GM12872 (cell line): ENCODE measurements at regions not wholly inside any gene's neighbourhood (a gene's known extent, or its start where the extent isn't known, plus 50 kb on each side); places are given as distances from the start of the nearest gene placed in this dataset.

Experiments used
- TF ChIP-seq, protein P1 (sequence below): IDR thresholded peaks from 3 replicates; pipeline ENCODE4 v1.5.1; 2011; ENCODE audit warnings: low read depth, mild to moderate bottlenecking, low read length, moderate library complexity; ENCODE audit not compliant: insufficient read depth

DNA sequence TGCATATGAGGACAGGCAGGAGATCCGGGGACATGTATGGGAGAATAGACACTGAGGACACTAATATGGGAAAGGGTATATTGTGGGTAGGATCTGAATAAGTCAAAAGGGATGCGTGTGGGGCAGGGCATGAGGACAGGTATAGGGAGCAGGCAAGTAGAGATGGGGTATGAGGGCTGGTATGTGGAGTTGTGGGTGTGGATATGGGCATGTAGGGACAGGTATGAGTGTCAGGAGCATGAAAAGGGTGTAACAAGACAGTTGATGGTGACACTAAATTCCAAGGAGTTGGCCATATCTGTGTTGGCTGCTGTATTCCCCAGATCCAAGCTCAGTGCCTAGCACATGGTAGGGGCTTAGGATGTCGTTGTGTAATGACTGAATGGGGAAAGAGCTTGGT lies 84.4 kb upstream of the PAX2 start:
- TF ChIP-seq, protein P1, sequence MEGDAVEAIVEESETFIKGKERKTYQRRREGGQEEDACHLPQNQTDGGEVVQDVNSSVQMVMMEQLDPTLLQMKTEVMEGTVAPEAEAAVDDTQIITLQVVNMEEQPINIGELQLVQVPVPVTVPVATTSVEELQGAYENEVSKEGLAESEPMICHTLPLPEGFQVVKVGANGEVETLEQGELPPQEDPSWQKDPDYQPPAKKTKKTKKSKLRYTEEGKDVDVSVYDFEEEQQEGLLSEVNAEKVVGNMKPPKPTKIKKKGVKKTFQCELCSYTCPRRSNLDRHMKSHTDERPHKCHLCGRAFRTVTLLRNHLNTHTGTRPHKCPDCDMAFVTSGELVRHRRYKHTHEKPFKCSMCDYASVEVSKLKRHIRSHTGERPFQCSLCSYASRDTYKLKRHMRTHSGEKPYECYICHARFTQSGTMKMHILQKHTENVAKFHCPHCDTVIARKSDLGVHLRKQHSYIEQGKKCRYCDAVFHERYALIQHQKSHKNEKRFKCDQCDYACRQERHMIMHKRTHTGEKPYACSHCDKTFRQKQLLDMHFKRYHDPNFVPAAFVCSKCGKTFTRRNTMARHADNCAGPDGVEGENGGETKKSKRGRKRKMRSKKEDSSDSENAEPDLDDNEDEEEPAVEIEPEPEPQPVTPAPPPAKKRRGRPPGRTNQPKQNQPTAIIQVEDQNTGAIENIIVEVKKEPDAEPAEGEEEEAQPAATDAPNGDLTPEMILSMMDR = no peak

DNA sequence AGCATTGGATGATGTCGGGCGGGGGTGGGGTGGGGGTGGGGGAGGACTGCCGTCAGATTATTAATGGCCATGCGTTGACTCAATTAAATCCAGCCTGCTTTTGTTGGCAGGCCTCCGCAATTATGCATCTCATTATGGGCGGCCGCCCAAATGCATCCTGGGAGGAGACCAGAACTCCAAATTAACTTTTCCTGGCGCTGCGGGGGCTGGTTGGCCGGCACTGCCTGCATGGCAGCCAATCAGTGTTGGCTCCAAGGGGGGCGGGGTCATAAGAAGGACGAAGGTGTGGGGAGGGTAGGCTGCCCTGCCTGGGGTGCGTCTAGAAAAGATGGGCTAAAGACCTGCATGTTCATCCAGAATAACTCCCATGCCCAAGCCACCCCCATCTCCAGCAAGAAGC lies 83.9 kb upstream of the PAX2 start:
- TF ChIP-seq, protein P1 = no peak

DNA sequence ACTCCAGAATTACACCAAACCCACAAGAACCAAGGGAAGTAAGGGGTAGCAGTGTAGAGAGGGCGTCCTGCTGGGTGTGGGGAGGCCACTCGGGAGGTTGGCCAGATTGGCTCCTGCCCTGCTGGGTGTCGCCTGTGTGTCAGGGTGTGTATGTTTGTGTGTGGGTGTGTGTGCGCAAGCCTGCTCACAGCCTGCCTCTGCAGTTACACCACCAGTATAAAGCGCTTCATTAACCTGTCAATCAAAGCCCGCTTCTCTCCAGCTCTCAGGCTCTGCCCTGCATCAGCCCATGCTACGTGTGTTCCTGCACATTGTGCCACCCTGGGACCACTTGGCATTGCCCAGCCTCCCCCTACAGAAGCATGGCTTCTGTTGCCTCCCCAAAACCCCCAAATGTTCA lies 83.3 kb upstream of the PAX2 start:
- TF ChIP-seq, protein P1 = no peak

DNA sequence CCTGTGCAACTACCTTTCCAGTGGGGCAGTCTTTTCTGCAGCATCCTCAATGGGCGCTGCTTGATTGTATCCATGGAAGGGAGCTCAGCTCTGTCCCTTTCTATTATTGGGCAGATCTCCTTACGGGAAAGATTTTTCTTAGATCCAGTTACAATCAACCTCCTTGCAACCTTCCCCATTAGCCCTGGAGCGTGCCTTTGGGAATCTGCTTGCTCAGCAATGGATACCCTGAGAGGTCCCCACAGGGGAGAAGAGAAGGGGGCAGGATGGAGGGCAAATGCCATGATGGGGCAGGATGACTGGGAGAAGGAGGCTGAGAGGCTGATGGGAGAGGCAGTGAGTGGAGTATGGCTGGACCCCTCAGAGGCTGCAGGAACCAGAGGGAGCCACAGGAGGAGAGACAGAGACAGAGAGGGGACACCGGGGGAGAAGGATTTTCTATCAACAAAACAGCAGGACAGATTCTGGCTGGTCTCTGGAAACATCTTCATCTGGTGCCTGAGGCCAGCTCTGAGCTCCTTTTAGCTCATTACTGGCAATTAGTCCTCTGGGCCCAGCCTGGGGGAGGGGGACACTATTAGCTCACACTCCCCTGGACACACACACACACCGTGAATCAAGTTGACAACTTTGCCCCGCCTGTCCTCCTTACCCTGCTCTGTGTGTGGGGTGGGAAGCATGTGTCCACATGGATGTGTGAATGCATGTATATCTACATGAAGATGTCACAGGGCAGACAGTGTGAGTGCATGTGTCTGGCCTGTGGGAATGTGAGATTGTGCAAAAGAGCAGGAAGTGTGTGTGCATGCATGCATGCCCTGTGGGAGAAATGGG lies 80.8 kb upstream of the PAX2 start:
- TF ChIP-seq, protein P1 = no peak

DNA sequence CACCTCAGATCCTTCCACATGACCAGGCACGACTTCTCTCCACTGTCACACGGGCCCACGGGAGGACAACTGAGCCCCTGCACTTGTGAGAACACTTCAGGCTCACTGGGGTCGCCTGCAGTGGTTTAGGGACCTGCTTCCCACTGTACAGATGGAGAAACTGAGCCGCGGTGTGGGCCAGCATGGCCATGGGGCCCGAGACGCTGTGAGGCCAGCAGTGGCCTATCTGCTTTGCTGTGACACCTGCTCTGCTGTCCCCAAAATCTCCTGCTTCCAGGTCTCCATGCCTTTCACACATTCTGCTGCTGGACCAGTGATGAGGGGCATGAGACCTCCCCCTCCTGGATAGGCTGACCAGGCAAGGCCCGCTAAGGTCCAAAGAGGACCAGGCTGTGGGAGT lies 75.8 kb upstream of the PAX2 start:
- TF ChIP-seq, protein P1 = no peak

DNA sequence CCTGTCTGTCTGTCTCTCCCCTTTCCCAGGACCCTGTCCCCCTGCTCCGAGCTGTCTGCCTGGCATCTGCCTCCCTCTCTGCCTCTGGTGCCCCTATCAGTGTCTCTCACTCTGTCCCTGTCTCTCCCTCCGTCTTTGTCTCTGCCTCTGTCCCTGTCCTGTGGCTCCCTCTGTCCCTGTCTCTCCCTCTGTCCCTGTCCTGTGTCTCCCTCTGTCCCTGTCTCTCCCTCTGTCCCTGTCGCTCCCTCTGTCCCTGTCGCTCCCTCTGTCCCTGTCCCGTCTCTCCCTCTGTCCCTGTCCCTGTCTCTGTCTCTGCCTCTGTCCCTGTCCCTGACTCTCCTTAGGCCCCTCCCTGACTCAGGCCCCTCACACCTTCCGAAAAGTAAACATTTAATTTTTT lies 75.0 kb upstream of the PAX2 start:
- TF ChIP-seq, protein P1 = no peak

DNA sequence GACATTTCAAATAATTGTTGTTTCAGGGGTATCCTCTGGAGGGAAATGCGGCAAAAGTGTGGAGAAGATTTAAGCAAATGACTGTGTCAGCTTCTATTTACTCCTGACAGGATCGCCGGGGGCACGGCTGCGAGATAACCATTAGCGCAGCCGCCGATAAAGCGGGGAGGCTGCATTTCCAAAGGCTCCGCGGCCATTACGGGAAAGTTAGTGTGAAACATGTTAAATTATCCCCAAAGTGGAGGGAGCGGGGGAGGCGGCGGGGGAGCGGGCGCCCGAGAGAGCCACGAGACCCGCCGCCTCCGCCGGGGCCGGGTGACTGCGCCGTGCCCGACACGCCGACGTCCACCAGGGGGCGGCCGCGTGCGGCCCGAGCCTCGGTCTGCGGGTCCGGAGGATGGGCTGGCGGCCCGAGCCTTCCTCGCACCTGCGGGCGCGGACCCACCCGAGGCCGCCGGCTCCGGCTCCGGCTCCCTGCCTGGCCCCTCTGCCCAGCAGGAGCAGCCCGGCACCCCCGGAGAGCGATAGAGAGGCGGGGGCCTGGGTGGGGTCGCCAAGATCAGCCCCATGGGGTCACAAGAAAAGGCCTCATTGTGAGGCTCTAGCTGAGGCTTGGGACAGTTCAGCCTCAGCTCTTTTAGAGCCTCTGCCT lies 74.4 kb upstream of the PAX2 start:
- TF ChIP-seq, protein P1 = peak; percentile 75; the same call in 2 of the 3 replicates
